HG03045 (cell line): ENCODE measurements at regions not wholly inside any gene's neighbourhood (a gene's known extent, or its start where the extent isn't known, plus 50 kb on each side); places are given as distances from the start of the nearest gene placed in this dataset.
"Not testable (repeated sequence)": the region's sequence is repeated elsewhere in the genome, so short reads cannot be mapped to it uniquely, and the experiment has no call there.

Experiments
- ATAC-seq: cut with Tn5 transposase; IDR thresholded peaks from one replicate; pipeline ENCODE4 v1.9.1; 2021; ENCODE audit warnings: mild to moderate bottlenecking, moderate library complexity; ENCODE audit not compliant: unreplicated experiment

- no peak for ATAC-seq
These were observed 617.0 kb upstream of the ROBO1 start for GRCh38 chr3:80384811-80385210.

GRCh38 chr3:80374423-80374822, 606.6 kb upstream of the ROBO1 start:
- ATAC-seq = no peak

- ATAC-seq = no peak
These were observed 600.8 kb upstream of the ROBO1 start for GRCh38 chr3:80368616-80369015.

GRCh38 chr3:80366808-80367548, 599.2 kb upstream of the ROBO1 start:
- ATAC-seq = no peak

GRCh38 chr3:80357761-80358160, 590.0 kb upstream of the ROBO1 start:
- no peak for ATAC-seq

- no peak for ATAC-seq
These were observed 587.3 kb upstream of the ROBO1 start for GRCh38 chr3:80355144-80355543.

GRCh38 chr3:80351201-80351600, 583.4 kb upstream of the ROBO1 start:
- no peak for ATAC-seq

- no peak for ATAC-seq
These were observed 583.0 kb upstream of the ROBO1 start for GRCh38 chr3:80350771-80351170.

- ATAC-seq = no peak
These were observed 570.6 kb upstream of the ROBO1 start for GRCh38 chr3:80338366-80338765.

- no peak for ATAC-seq
These were observed 566.7 kb upstream of the ROBO1 start for GRCh38 chr3:80334534-80334933.

GRCh38 chr3:80331494-80332170, 563.8 kb upstream of the ROBO1 start:
- no peak for ATAC-seq

GRCh38 chr3:80314541-80314940, 546.7 kb upstream of the ROBO1 start:
- ATAC-seq = not testable (repeated sequence)

- ATAC-seq = no peak
These were observed 540.8 kb upstream of the ROBO1 start for GRCh38 chr3:80308637-80309036.

- ATAC-seq = no peak
These were observed 540.0 kb upstream of the ROBO1 start for GRCh38 chr3:80307844-80308243.

GRCh38 chr3:80297720-80298119, 529.9 kb upstream of the ROBO1 start:
- ATAC-seq = no peak

GRCh38 chr3:80285388-80285787, 517.6 kb upstream of the ROBO1 start:
- no peak for ATAC-seq

GRCh38 chr3:80283783-80284182, 516.0 kb upstream of the ROBO1 start:
- ATAC-seq = no peak

- no peak for ATAC-seq
These were observed 510.3 kb upstream of the ROBO1 start for GRCh38 chr3:80278056-80278455.

GRCh38 chr3:80275120-80275519, 507.3 kb upstream of the ROBO1 start:
- no peak for ATAC-seq

GRCh38 chr3:80263260-80263659, 495.5 kb upstream of the ROBO1 start:
- no peak for ATAC-seq

- ATAC-seq = no peak
These were observed 493.3 kb upstream of the ROBO1 start for GRCh38 chr3:80261082-80261481.

GRCh38 chr3:80259736-80260135, 491.9 kb upstream of the ROBO1 start:
- ATAC-seq = no peak

GRCh38 chr3:80252113-80252512, 484.3 kb upstream of the ROBO1 start:
- no peak for ATAC-seq
